ENCODE measurements at regions not wholly inside any gene's neighbourhood (a gene's known extent, or its start where the extent isn't known, plus 50 kb on each side); places are given as distances from the start of the nearest gene placed in this dataset.

- no peak for TF ChIP-seq ZNF468 (CRISPR knock-in tag; IDR thresholded peaks at IDR 0.05)
- no peak for TF ChIP-seq SP1 (IDR thresholded peaks at IDR 0.05)
- TF ChIP-seq SP1 (CRISPR knock-in tag; IDR thresholded peaks at IDR 0.05), result no peak
- TF ChIP-seq ZNF292 (CRISPR knock-in tag; IDR thresholded peaks at IDR 0.05; ENCODE audit: borderline replicate concordance, low read depth), result no peak
- TF ChIP-seq CEBPG (CRISPR knock-in tag; IDR thresholded peaks at IDR 0.05), result no peak
These were observed 515.7 kb downstream of the TBC1D4 start for GRCh38 chr13:74966275-74966674.
